HG02763 (cell line): ENCODE measurements at regions not wholly inside any gene's neighbourhood (a gene's known extent, or its start where the extent isn't known, plus 50 kb on each side); places are given as distances from the start of the nearest gene placed in this dataset.

Source experiments
- ATAC-seq: cut with Tn5 transposase; IDR thresholded peaks from one replicate; pipeline ENCODE4 v1.9.1; 2021; ENCODE audit warnings: mild to moderate bottlenecking, moderate library complexity; ENCODE audit not compliant: unreplicated experiment

GRCh38 chr1:55579332-55580001 is 364.3 kb upstream of the USP24 start:
- no peak for ATAC-seq

GRCh38 chr1:55578646-55579045 is 363.5 kb upstream of the USP24 start:
- no peak for ATAC-seq

- no peak for ATAC-seq
These were observed 360.6 kb upstream of the USP24 start for GRCh38 chr1:55575571-55576279.

- no peak for ATAC-seq
These were observed 359.6 kb upstream of the USP24 start for GRCh38 chr1:55574691-55575225.

GRCh38 chr1:55572878-55573734 is 357.9 kb upstream of the USP24 start:
- ATAC-seq, result no peak

- ATAC-seq, result no peak
These were observed 356.6 kb upstream of the USP24 start for GRCh38 chr1:55571767-55572166.

GRCh38 chr1:55569417-55569816 is 354.3 kb upstream of the USP24 start:
- ATAC-seq, result no peak

GRCh38 chr1:55568732-55569131 is 353.6 kb upstream of the USP24 start:
- ATAC-seq, result no peak

GRCh38 chr1:55560266-55560665 is 345.1 kb upstream of the USP24 start:
- ATAC-seq, result no peak

- no peak for ATAC-seq
These were observed 344.7 kb upstream of the USP24 start for GRCh38 chr1:55559842-55560241.

GRCh38 chr1:55559161-55559611 is 344.0 kb upstream of the USP24 start:
- no peak for ATAC-seq

GRCh38 chr1:55558515-55558914 is 343.4 kb upstream of the USP24 start:
- no peak for ATAC-seq

- no peak for ATAC-seq
These were observed 341.0 kb upstream of the USP24 start for GRCh38 chr1:55555956-55556725.

GRCh38 chr1:55554611-55555010 is 339.4 kb upstream of the USP24 start:
- no peak for ATAC-seq

- ATAC-seq, result no peak
These were observed 337.5 kb upstream of the USP24 start for GRCh38 chr1:55552636-55553035.

- no peak for ATAC-seq
These were observed 332.2 kb upstream of the USP24 start for GRCh38 chr1:55547405-55547804.

GRCh38 chr1:55546553-55546952 is 331.4 kb upstream of the USP24 start:
- no peak for ATAC-seq

GRCh38 chr1:55544826-55545225 is 329.7 kb upstream of the USP24 start:
- no peak for ATAC-seq

- ATAC-seq, result no peak
These were observed 327.8 kb upstream of the USP24 start for GRCh38 chr1:55542901-55543504.

- no peak for ATAC-seq
These were observed 326.1 kb upstream of the USP24 start for GRCh38 chr1:55541296-55541695.
